Osteocyte (in vitro differentiated cells): ENCODE measurements at regions not wholly inside any gene's neighbourhood (a gene's known extent, or its start where the extent isn't known, plus 50 kb on each side); places are given as distances from the start of the nearest gene placed in this dataset.
A peak's percentile ranks its signal among the peaks of the same experiment; 100 is the strongest.
"Not testable (repeated sequence)": the region's sequence is repeated elsewhere in the genome, so short reads cannot be mapped to it uniquely, and the experiment has no call there.

ENCODE experiments used
- DNase-seq: peaks from one replicate; pipeline ENCODE4 v3.0.0; 2021; ENCODE audit warnings: mixed read lengths; ENCODE audit not compliant: unreplicated experiment; ENCODE audit errors: extremely low spot score
- H3K27ac Mint-ChIP-seq: one replicate; pipeline ENCODE4 v1.8.0; 2021; ENCODE audit warnings: mild to moderate bottlenecking, mixed read lengths; ENCODE audit not compliant: unreplicated experiment
- H3K27me3 Mint-ChIP-seq: one replicate; pipeline ENCODE4 v1.8.0; 2021; ENCODE audit warnings: mixed read lengths; ENCODE audit not compliant: unreplicated experiment
- H3K36me3 Mint-ChIP-seq: one replicate; pipeline ENCODE4 v1.8.0; 2021; ENCODE audit warnings: mixed read lengths; ENCODE audit not compliant: unreplicated experiment
- H3K4me1 Mint-ChIP-seq: one replicate; pipeline ENCODE4 v1.8.0; 2021; ENCODE audit warnings: mixed read lengths; ENCODE audit not compliant: unreplicated experiment
- H3K4me3 Mint-ChIP-seq: one replicate; pipeline ENCODE4 v1.8.0; 2021; ENCODE audit warnings: mild to moderate bottlenecking, moderate library complexity, mixed read lengths; ENCODE audit not compliant: unreplicated experiment
- H3K9me3 Mint-ChIP-seq: one replicate; pipeline ENCODE4 v1.8.0; 2021; ENCODE audit warnings: mixed read lengths; ENCODE audit not compliant: unreplicated experiment
- CTCF ChIP-seq: fragments of 200-600 bp; sonication (generic); IDR thresholded peaks from 2 replicates; pipeline ENCODE4 v1.5.0; 2021; ENCODE audit warnings: antibody characterized with exemption, mild to moderate bottlenecking, moderate library complexity

GRCh38 chr14:55781046-55781445, 201.0 kb downstream of the KTN1 start:
- Mint-ChIP-seq H3K36me3 (no peaks in the 10 kb centered on the region), H3K9me3 (no peaks in the 10 kb centered on the region), H3K4me3 (no peak overlapping the region), H3K4me1 (peaks cover 31% of the 10 kb centered on the region), H3K27me3 (no peaks in the 10 kb centered on the region), H3K27ac (peak overlapping the region; percentile 74)
- DNase-seq: no peak
- TF ChIP-seq CTCF: no peak

- H3K4me3 Mint-ChIP-seq: no peak overlapping the region
- TF ChIP-seq CTCF: no peak
- no peaks in the 10 kb centered on the region for H3K27me3 Mint-ChIP-seq
- H3K4me1 Mint-ChIP-seq: peaks cover 31% of the 10 kb centered on the region
- H3K36me3 Mint-ChIP-seq: no peaks in the 10 kb centered on the region
- no peaks in the 10 kb centered on the region for H3K9me3 Mint-ChIP-seq
- peak overlapping the region; percentile 74 for H3K27ac Mint-ChIP-seq
- no peak for DNase-seq
These were observed 202.2 kb downstream of the KTN1 start for GRCh38 chr14:55782166-55782565.

GRCh38 chr14:55789406-55789805, 209.4 kb downstream of the KTN1 start:
- H3K4me3 Mint-ChIP-seq: no peak overlapping the region
- peaks cover 19% of the 10 kb centered on the region for H3K4me1 Mint-ChIP-seq
- no peaks in the 10 kb centered on the region for H3K36me3 Mint-ChIP-seq
- DNase-seq: no peak
- H3K27me3 Mint-ChIP-seq: no peaks in the 10 kb centered on the region
- H3K27ac Mint-ChIP-seq: no peak overlapping the region
- no peak for TF ChIP-seq CTCF
- H3K9me3 Mint-ChIP-seq: no peaks in the 10 kb centered on the region

GRCh38 chr14:55794655-55795595, 214.9 kb downstream of the KTN1 start:
- Mint-ChIP-seq H3K27me3 (peaks cover 6% of the 10 kb centered on the region), H3K4me3 (no peak overlapping the region), H3K4me1 (peaks cover 12% of the 10 kb centered on the region), H3K9me3 (no peaks in the 10 kb centered on the region), H3K27ac (no peak overlapping the region), H3K36me3 (no peaks in the 10 kb centered on the region)
- TF ChIP-seq CTCF: no peak
- DNase-seq: no peak

GRCh38 chr14:55796513-55796912, 216.5 kb downstream of the KTN1 start:
- not testable (repeated sequence) for H3K27me3 Mint-ChIP-seq, H3K27ac Mint-ChIP-seq, DNase-seq, H3K9me3 Mint-ChIP-seq, H3K4me1 Mint-ChIP-seq, H3K36me3 Mint-ChIP-seq, H3K4me3 Mint-ChIP-seq
